IPS DF 4.7 (cell line): ENCODE measurements at regions not wholly inside any gene's neighbourhood (a gene's known extent, or its start where the extent isn't known, plus 50 kb on each side); places are given as distances from the start of the nearest gene placed in this dataset.
"Not testable (repeated sequence)": the region's sequence is repeated elsewhere in the genome, so short reads cannot be mapped to it uniquely, and the experiment has no call there.

ENCODE experiments used
- DNase-seq: peaks from one replicate; pipeline ENCODE4 v3.0.0-alpha.2; 2013; ENCODE audit warnings: low spot score; ENCODE audit errors: extremely low read depth

DNA sequence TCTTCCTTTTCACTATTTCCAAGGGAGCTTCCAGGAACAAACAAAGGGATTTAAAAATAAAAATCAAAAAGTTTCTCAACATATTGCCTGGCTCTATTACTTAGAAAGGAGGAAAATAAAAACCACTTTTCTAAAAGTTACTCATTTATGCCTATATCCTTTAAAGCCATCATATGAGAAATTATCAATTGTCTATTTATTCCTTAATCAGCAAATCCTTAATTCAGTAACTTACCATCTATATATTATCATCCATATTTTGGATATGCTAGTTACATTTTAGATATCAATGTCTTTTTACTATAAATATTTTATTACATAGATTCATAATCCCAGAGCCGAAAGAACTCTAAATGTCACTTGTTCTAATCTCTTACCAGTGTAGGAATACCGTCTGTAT, 481.5 kb upstream of the ANO5 start:
- DNase-seq, result no peak

DNA sequence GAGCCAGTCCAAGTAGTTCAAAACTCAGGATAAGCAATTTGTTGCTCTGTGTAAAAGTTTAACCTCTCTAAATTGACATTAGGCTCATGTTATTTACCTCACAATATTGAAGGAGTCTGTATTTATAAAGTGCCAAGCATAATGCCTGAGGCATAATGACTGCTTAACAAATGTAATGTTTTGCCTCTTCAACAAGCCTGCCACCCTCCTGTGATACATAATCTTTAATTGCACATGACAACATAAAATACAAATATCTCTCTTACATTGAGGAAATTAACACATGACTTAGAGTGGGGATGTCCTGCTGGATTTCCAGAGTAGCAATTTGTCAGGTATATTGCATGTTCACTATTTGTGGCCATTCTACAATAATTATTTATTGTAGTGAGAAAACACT, 469.2 kb upstream of the ANO5 start:
- DNase-seq, result no peak

- no peak for DNase-seq
These were observed 465.8 kb upstream of the ANO5 start for GRCh38 chr11:21727102-21727501.

GRCh38 chr11:21736404-21736803, 456.5 kb upstream of the ANO5 start:
- DNase-seq, result no peak

- not testable (repeated sequence) for DNase-seq
These were observed 440.2 kb upstream of the ANO5 start for GRCh38 chr11:21752475-21753243.

DNA sequence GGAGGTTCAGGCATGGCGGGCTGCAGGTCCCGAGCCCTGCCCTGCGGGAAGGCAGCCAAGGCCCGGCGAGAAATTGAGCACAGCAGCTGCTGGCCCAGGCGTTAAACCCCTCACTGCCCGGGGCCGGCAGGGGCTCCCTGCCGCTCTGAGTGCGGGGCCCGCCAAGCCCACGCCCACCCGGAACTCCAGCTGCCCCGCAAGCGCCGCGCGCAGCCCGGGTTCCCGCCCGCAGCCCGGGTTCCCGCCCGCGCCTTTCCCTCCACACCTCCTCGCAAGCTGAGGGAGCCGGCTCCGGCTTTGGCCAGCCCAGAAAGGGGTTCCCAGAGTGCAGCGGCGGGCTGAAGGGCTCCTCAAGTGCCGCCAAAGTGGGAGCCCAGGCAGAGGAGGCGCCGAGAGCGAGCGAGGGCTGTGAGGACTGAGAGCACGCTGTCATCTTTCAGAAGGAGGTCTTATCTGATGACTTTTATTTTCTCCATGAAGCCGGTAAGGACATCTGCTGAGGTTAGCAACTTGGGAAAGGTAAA, 439.6 kb upstream of the ANO5 start:
- not testable (repeated sequence) for DNase-seq

- no peak for DNase-seq
These were observed 431.9 kb upstream of the ANO5 start for GRCh38 chr11:21761000-21761399.

DNA sequence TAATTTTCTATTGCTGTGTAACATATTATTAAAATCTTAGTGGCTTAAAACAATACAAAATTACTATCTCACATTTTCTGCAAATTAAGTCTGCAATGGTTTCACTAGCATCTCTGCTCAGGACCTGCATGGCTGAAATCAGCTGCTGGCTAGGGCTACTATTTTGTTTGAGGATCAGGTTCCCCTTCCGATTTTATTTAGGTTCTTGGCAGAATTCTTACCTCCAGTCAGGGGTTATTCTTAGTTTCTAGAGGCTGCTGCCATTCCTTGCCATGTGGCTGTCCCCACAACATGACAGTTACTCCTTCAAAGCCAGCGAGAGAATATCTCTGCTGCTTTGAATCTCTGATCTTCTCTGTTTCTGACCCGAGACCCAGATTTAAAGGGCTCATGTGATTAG, 424.5 kb upstream of the ANO5 start:
- DNase-seq, result no peak

DNA sequence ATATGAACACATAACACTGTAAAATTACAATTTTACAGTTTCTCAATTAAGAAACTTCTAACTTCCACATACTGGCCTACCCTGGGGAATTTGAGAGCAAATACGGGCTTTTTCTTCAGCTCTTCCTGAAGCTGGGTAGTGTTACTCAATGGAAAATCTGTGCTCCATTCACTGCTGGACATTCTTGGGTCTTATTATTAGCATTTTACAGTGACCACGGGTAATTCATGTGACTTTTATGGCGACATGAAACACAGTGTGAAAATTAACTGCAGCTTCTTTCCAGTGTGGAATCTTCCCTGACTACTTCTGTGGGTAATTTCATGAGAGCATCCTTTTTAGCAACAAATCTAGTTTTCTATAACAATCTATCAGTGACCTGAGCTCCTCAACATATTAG, 423.7 kb upstream of the ANO5 start:
- no peak for DNase-seq

DNA sequence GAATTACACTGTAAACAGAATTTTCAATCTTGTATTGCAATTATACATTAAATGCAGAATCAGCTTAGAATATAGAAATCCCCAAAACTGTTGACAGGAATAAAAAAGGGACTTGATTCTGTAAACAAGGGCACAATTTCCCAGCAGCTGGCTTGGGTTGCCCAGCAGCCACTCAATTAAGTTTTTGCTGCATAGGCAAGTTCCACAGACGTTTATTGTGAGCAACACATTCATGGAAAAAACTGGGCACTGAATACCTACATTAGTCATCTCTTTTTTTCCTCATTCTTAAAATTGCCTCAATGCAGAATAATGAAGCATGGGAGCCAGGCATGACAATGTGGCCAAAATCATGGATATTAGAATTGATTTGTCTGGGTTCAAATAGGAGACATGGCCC, 421.8 kb upstream of the ANO5 start:
- no peak for DNase-seq

DNA sequence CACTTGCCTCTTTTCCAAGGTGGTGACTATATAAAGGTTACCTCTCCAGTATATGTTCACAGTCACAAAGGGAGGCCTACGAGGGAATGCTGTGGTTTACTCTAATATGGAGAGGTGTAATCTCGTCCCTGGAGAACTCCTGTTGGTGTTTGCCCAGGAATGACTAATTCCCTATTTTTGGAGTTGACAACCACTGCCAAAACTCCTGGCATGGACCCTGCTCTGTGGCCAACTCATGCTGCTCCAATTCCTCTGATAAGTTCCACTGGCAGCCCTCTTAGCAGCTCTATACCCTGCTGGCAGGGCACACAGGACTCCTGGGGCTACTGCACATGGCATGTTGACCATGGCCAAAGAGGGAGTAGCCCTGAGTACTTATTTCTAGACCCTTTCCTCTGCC, 418.7 kb upstream of the ANO5 start:
- DNase-seq, result no peak

GRCh38 chr11:21775911-21776310, 417.0 kb upstream of the ANO5 start:
- DNase-seq, result no peak

DNA sequence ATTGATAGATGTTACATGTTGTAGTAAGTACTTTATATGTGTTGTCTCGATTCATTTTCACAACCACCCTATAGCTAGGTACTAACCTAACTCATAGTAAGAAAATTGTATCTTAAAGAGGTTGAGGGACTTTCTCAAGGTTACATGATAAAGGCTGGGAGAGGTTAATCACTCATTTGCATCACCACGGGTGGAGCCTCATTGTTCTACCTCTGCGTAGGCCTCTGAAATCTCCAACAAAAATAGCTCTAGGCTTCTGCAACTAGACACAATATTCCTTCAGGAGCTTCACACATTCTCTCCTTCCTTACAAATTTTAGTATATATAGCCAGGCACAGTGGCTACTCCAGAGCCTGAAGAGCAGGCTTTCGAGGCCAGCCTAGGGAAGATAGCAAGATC, 408.9 kb upstream of the ANO5 start:
- DNase-seq, result no peak

DNA sequence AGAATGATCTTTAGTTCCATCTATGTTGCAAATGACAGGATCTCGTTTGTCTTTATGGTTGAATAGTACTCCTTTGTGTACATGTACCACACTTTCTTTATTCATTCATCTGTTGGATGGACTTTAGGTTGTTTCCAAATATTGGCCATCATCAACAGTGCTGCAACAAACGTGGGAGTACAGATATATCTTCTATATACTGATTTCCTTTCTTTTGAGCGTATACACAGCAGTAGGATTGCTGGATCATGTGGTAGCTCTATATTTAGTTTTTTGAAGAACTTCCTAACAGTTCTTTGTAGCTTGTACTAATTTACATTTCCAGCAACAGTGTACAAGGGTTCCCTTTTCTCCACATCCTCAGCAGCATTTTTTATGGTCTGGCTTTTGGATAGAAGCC, 407.5 kb upstream of the ANO5 start:
- DNase-seq, result no peak

DNA sequence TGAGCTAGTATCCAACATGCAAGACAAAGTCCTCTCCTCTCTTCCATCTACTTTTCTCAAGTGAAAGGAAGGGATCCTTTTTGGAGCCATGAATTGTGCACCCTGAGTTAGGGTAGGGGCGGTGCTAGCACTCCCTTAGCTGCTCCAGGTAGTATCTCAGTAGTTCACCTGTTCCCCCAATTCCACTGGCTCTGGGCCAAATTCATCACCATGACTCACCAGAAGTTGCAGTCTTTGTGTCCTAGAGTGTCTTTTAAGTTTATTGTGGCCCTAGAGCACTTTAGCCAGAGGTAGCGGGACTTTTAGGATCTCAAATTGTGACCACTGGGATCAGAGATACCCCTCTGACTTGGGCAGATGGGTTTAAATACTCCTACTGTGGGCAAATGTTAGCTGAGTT, 398.6 kb upstream of the ANO5 start:
- DNase-seq, result no peak

DNA sequence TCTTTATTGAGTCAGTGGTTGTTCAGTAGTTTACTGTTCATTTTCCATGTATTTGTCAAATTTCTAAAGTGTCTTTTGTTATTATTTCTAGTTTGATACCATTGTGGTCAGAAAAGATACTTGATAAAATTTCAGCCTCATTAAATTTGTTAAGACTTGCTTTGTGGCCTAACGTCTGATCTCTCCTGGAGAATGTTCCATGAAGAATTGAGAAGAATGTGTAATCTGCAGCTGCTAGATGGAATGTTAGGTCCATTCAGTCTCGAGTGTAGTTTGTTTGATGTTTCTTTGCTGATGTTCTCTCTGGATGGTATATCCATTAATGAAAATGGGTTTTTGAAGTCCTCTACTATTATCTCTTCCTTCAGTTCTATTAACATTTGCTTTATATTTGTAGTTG, 394.7 kb upstream of the ANO5 start:
- no peak for DNase-seq

DNA sequence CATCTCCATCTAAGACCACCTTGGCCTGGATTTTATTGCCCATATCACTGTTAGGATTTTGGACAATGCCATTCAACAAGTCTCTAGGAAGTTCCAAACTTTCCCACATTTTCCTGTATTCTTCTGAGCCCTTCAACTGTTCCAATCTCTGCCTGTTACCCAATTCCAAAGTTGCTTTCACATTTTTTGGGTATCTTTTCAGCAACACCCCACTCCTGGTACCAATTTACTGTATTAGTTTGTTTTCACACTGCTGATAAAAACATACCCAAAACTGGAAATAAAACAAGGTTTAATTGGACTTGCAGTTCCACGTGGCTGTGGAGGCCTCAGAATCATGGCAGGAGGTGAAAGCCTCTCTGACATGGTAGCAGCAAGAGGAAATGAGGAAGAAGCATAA, 388.4 kb upstream of the ANO5 start:
- DNase-seq, result not testable (repeated sequence)

DNA sequence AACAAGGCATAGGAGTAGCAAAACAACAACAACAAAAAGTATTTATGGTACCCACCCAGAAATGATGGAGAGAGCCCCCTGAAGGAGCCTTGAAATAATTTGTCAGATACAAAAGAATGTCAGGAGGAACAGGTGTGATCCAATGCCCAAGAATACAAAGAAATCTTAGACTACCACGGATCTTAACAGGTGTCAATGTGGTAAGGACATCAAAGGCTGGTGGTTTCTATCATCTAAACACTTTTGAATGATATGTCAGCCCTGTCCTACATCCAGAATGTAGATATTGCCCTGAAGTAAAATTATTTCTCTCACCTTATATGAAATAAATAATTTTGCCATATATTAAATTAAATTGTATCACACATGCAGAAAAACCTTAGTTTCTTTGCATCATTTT, 386.4 kb upstream of the ANO5 start:
- DNase-seq, result no peak

DNA sequence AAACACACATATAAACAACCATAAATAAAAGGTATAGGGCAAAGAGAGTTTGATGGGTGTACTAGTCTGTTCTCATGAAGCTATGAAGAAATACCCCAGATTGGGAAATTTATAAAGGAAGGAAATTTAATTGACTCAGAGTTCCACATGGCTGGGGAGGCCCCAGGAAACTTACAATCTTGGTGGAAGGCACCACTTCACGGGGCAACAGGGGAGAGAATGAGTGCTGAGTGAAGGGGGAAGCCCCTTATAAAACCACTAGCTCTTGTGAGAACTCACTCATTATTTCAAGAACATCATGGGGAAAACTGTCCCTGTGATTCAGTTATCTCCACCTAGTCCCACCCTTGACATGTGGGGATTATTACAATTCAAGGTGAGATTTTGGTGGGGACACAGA, 385.9 kb upstream of the ANO5 start:
- no peak for DNase-seq

DNA sequence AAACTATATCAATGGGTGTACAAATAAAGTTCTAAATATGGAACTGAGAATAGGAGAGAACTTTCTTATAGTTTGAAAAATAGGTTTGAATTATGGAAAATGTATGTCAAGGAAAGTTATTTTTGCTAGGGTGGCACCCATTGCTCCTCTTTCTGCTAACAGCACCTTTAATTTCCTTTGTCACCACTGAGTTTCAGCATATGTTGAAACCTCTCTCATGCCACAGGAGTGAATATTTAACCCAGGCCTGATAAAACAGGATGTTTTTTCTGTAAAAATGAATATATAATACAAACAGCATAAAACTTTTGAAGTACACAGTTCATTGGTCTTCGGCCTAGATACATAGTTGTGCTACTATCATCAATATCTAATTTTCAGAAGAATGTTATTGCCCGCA, 385.5 kb upstream of the ANO5 start:
- no peak for DNase-seq

- DNase-seq, result no peak
These were observed 382.2 kb upstream of the ANO5 start for GRCh38 chr11:21810650-21811049.

DNA sequence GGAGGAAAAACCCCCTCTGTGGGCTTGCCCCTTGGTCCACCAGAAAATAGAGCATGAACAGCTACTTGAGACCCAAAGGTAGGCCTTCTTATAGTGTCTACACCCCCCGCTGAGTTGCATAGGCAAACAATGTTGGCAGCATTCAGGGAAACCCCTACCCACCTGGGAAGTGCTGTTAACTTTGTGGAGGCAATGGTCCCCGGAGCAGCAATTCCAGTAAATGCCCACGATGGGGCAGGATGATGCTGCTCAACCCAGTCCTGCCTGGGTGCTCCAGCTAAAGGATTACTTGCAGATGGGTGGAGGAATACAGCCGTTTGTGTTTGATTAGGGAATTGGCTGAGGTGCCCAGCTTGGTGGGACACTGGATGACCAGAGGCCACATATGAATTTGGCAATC, 381.3 kb upstream of the ANO5 start:
- DNase-seq, result peak; percentile 14

DNA sequence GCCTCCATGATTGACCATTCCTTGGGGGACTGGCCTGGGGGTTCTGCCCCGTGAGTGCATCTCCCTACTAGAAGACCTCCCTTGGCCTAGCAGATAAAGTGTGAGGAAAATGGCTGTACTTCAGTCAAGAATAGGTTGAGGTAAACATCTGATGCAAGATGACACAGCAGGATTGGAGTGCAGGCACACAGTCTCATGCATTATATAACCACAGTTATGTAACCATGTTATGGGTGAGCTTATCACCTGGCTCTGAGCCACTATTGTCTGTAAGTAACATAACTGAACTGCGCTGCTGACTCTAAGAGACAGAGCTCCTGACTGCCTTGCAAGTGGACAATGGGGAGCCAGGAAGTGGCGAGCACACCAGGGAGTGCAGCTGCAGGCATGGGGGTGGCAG, 378.7 kb upstream of the ANO5 start:
- DNase-seq, result no peak

DNA sequence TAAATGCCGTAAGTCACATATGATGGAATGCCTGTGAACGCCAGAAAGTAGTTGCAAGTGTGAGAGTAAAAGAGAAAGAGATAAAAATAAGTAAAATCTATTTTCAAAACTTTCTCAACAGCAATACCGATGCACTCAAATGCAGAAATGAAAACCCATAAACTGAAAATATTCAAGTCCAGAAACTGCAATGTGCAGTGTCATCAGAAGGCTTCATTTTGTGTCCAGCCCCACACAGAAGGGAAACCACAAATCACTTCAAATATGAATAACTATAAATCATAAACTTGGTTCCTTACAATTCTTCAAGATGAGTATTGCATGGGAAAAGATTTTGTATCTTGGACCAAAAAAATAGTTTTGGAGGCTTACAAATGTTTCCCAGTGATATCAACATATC, 375.2 kb upstream of the ANO5 start:
- DNase-seq, result no peak
